ENCODE measurements at regions not wholly inside any gene's neighbourhood (a gene's known extent, or its start where the extent isn't known, plus 50 kb on each side); places are given as distances from the start of the nearest gene placed in this dataset.
"Not testable (repeated sequence)": the region's sequence is repeated elsewhere in the genome, so short reads cannot be mapped to it uniquely, and the experiment has no call there.

DNA sequence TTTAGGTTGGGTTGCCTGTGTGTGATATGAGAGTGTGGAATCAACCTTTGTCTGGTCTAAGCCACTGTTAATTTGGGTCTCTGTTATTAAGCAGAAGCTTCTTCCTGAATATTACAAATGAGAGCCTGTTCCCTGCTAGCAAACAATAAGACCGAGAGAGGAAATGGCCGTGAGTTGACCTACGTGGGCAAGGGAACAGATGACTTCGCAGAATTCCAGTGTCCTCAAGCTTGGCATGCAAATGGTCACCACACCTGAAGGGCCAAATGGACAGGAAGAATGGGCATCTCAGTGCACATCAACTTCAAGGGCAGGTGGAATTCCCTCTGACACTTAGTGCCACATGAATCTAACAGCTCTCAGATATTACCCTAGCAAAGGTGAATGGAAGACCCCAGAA, 250.8 kb upstream of the FOXF1 start:
- DNase-seq (ENCODE audit: insufficient read length), result no peak
- no peak for TF ChIP-seq TAF1 (IDR thresholded peaks at IDR 0.05; ENCODE audit: borderline replicate concordance, low read depth, low read length)
- TF ChIP-seq POLR2A (IDR thresholded peaks at IDR 0.05; ENCODE audit: low read depth, low read length), result no peak
- no peak for FAIRE-seq

DNA sequence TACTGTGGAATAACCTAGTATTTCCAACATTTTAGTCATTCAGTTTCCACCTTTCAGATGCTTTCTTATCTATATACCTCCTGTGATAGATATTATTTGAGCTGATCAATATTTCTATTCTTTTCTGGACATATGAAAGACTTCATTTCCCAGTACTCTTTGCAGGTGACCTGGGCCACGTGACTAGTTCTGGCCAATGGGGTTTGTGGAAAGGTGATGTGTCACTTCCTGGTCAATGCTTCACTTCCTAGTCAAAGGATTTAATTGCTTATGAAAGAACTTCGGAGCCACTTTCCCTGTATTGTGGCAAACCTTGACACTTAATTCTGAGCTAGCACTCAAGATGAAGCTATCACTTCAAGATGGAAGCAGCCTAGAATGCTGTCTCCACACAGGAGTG, 248.9 kb upstream of the FOXF1 start:
- DNase-seq (ENCODE audit: insufficient read length) (no peak), FAIRE-seq (no peak)
- TF ChIP-seq POLR2A (IDR thresholded peaks at IDR 0.05; ENCODE audit: low read depth, low read length) (no peak), TAF1 (IDR thresholded peaks at IDR 0.05; ENCODE audit: borderline replicate concordance, low read depth, low read length) (no peak), POLR2AphosphoS5 (IDR thresholded peaks at IDR 0.05; ENCODE audit: low read depth, low read length) (no peak)

DNA sequence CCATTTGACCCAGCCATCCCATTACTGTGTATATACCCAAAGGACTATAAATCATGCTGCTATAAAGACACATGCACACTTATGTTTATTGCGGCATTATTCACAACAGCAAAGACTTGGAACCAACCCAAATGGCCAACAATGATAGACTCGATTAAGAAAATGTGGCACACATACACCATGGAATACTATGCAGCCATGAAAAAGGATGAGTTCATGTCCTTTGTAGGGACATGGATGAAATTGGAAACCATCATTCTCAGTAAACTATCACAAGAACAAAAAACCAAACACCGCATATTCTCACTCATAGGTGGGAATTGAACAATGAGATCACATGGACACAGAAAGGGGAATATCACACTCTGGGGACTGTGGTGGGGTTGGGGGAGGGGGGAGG, 242.7 kb upstream of the FOXF1 start:
- not testable (repeated sequence) for FAIRE-seq; DNase-seq (ENCODE audit: insufficient read length)

DNA sequence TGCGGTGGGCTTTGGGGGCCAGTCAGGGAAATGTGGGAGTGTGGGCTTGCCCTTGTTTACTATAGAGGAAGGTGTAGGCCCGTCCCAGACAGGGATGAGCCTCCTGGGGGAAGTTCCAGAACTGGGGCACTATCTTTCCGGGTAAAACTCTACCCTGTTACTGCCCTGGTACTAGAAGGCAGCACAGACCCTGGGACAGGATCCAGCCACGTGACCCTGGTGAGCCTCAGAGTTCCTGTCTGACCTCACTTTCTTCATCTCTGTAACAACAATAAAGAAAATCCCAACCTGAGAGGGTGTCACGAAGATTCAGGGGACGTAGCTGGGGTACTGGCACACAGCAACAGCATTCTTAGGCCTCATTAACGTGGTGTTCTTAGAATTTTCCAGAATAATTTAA, 239.6 kb upstream of the FOXF1 start:
- TF ChIP-seq TAF1 (IDR thresholded peaks at IDR 0.05; ENCODE audit: borderline replicate concordance, low read depth, low read length), result no peak
- TF ChIP-seq POLR2AphosphoS5 (IDR thresholded peaks at IDR 0.05; ENCODE audit: low read depth, low read length), result no peak
- no peak for TF ChIP-seq POLR2A (IDR thresholded peaks at IDR 0.05; ENCODE audit: low read depth, low read length)
- FAIRE-seq (no peak), DNase-seq (ENCODE audit: insufficient read length) (no peak)

DNA sequence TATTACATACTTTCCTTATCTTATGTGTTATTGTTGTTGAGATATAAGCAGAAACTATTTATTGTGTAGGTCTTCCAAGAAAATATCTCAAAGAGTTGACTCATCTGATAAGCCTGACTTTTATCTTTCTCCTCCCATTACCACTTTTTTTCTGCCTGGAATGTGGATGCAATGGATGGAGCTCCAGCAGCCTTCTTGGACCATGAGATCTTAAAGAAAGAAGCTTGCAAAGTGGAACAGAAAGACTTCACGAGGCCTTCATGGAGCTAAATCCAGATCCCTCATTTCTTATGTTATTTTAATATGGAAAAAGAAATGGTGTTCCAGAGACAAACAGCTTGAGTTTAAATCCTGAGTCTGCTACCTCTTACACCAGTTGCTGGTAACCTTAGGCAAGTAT, 237.6 kb upstream of the FOXF1 start:
- DNase-seq (ENCODE audit: insufficient read length) (no peak), FAIRE-seq (no peak)
- no peak for TF ChIP-seq POLR2AphosphoS5 (IDR thresholded peaks at IDR 0.05; ENCODE audit: low read depth, low read length)
- no peak for TF ChIP-seq TAF1 (IDR thresholded peaks at IDR 0.05; ENCODE audit: borderline replicate concordance, low read depth, low read length)
- TF ChIP-seq POLR2A (IDR thresholded peaks at IDR 0.05; ENCODE audit: low read depth, low read length), result no peak

DNA sequence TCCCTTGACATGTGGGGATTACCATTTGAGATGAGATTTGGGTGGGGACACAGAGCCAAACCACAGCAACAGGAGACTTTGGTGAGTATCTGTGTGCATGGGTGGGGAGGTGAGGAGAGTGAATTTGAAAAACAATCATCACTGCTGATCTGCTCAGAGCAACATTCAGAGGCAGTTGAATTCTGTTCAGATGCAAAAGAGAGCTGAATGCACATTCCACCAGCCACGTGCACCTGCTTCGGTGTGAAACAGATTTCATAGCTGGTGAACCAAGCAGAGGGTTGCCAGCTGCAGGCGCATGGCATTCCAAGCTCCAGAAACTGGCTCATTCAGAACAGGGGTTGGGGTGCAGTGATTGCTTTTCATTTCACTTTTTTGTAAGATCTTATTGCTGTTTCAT, 233.1 kb upstream of the FOXF1 start:
- no peak for TF ChIP-seq POLR2AphosphoS5 (IDR thresholded peaks at IDR 0.05; ENCODE audit: low read depth, low read length)
- TF ChIP-seq TAF1 (IDR thresholded peaks at IDR 0.05; ENCODE audit: borderline replicate concordance, low read depth, low read length), result no peak
- no peak for TF ChIP-seq POLR2A (IDR thresholded peaks at IDR 0.05; ENCODE audit: low read depth, low read length)
- no peak for DNase-seq (ENCODE audit: insufficient read length)
- no peak for FAIRE-seq

DNA sequence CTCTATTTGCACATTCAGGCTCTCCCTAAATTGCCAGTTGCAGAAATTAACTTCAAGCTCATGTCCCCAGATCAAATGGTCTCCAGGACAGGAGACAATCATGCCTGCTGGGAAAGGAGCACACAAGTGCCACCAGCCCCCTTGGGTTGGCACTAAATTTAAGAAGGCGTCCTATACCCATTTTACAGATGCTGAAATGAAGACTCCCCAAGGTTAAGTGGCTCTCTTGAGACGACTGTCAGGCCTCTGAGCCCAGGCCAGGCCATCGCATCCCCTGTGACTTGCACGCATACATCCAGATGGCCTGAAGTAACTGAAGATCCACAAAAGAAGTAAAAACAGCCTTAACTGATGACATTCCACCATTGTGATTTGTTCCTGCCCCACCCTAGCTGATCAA, 232.5 kb upstream of the FOXF1 start:
- not testable (repeated sequence) for FAIRE-seq; DNase-seq (ENCODE audit: insufficient read length)

DNA sequence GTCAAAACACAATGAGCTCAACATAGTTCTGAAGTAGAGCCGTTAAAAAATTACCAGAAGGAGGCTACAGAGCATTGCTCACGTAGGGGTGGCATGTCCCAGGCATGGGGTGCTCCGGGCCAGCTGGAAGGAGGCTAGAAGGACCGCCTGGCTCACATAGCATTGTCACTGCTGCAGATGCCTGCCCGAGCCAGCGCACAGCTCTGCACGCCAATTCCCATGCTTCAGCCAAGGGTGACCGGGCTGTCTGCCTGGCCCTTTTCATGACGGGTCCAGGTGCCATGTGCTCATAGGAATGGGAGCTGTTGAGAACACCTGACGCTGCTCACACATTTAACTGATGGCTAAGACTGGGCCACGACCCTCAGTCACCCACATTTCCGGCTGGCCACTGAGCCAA, 228.9 kb upstream of the FOXF1 start:
- no peak for DNase-seq (ENCODE audit: insufficient read length)
- TF ChIP-seq POLR2A (IDR thresholded peaks at IDR 0.05; ENCODE audit: low read depth, low read length) (no peak), TAF1 (IDR thresholded peaks at IDR 0.05; ENCODE audit: borderline replicate concordance, low read depth, low read length) (no peak), POLR2AphosphoS5 (IDR thresholded peaks at IDR 0.05; ENCODE audit: low read depth, low read length) (no peak)
- no peak for FAIRE-seq

DNA sequence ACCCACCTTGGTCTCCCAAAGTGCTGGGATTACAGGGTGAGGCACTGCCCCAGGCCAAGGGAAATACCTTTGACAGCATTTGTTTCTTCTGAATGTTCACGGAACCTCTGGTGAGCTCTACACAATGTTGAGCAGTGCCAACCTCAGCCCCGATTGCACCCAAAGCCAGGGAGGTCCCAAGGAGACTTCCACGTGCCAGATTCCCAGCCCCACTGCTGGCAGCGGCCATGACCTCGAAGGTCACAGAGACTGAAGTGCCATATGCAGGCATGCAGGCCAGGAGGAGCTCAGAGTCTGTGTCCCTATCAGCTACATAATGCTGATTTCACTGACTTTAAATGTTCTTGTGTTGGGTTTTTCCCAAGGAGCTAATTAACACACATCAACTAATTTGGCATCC, 226.4 kb upstream of the FOXF1 start:
- no peak for DNase-seq (ENCODE audit: insufficient read length)
- TF ChIP-seq POLR2AphosphoS5 (IDR thresholded peaks at IDR 0.05; ENCODE audit: low read depth, low read length) (no peak), POLR2A (IDR thresholded peaks at IDR 0.05; ENCODE audit: low read depth, low read length) (no peak), TAF1 (IDR thresholded peaks at IDR 0.05; ENCODE audit: borderline replicate concordance, low read depth, low read length) (no peak)
- FAIRE-seq, result no peak

DNA sequence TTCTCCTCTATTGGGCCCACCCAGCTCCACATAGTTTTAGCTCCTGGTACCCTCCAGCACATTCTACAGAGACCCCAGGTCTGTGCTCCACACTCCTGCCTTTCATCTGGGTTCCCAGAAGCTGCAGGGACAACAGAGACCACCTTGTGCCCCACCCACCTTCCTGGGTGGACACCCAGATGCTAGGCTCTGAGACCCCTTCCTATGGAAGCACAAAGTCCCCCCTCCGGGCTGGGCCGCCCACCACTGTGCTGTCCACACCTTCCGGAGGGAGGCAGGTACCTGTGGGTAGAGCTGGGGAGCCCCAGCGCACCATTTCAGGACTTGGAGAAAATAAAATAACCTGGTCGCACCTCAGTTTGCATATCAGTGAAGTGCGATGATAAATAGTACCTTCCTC, 224.9 kb upstream of the FOXF1 start:
- DNase-seq (ENCODE audit: insufficient read length) (no peak), FAIRE-seq (no peak)
- no peak for TF ChIP-seq POLR2AphosphoS5 (IDR thresholded peaks at IDR 0.05; ENCODE audit: low read depth, low read length)
- TF ChIP-seq TAF1 (IDR thresholded peaks at IDR 0.05; ENCODE audit: borderline replicate concordance, low read depth, low read length), result no peak

DNA sequence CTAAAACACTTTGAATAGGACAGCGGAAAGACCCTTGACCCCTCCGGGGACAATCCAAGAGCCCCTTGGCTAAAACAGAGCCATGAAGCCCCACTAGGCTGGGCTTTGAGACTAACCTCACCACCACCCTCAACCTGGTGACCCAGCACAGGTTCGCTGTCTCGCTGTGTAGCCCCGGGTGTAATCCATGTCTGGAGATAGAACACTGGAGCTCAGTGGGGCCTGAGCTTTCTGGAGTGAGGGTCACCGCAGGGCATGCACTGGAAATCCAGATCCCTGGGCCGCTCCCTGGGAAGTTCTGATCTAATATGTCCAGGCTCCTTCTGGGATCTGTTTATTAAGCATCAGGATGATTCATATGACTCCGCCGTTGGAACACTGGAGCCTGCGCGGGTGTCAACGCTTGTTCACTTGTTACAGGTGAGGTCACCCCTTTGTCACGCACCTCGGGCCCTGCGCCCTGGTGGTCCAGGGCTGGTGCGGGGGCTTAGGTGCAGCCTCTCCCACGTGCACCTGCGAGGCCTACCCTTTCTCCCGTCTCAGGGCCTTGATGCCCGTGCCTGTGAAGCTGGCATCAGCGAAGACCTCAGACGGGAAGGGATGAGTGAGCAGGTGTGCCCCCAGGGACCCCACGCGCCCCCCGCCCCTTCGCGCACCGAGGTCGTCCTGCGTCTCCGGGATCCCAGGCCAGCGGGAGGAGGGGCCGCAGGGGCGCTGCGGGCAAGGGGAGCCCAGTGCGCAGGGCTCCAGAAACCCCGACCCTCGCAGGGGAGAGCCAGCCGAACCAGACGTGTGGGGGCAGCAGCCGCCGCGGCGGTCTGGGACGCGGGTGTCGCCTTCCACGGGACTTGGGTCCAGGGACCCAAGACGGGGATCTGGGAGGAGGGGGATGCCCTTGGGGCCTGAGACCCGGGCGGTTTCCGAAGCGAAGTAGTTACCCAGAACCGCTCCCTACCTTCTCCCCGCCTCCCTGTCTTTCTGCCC, 224.1 kb upstream of the FOXF1 start:
- DNase-seq (ENCODE audit: insufficient read length) (no peak), FAIRE-seq (no peak)
- no peak for TF ChIP-seq POLR2A (IDR thresholded peaks at IDR 0.05; ENCODE audit: low read depth, low read length)
- TF ChIP-seq POLR2AphosphoS5 (IDR thresholded peaks at IDR 0.05; ENCODE audit: low read depth, low read length), result no peak
- no peak for TF ChIP-seq TAF1 (IDR thresholded peaks at IDR 0.05; ENCODE audit: borderline replicate concordance, low read depth, low read length)

DNA sequence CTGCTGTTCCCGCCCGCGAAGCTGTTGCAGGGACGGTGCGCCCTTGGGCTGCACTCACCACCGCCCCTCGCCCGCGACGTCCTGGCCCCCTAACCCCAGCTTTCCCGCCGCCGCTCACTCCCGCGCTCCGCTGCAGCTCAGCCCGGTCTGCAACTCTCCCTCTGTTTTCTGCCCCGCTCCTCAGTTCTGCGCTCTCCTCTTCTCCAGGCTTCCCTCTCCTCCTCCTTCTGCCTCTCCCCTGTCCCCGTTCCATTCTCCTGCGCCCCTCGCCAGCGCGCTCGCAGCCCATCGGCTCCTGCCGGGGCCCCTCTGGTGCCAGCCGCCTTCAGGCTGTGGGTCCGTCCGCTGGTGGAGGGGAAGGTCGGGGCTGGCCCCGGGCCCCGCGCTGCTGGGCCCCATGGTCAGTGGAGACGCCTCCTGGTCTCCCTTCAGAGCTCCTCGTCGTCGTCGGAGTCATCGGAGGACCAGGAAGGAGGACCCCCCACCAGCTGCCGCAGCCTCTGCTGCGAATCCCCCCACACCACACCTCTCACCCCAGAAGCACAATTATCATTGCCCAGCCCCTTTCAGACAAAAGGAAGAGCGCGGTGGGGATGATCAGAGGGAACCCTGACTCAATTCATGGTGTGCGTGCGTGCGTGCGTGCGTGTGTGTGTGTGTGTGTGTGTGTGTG, 223.2 kb upstream of the FOXF1 start:
- DNase-seq (ENCODE audit: insufficient read length) (no peak), FAIRE-seq (no peak)
- no peak for TF ChIP-seq POLR2A (IDR thresholded peaks at IDR 0.05; ENCODE audit: low read depth, low read length)
- TF ChIP-seq TAF1 (IDR thresholded peaks at IDR 0.05; ENCODE audit: borderline replicate concordance, low read depth, low read length), result no peak
- no peak for TF ChIP-seq POLR2AphosphoS5 (IDR thresholded peaks at IDR 0.05; ENCODE audit: low read depth, low read length)
